Smooth muscle cell (in vitro differentiated cells): ENCODE measurements at regions not wholly inside any gene's neighbourhood (a gene's known extent, or its start where the extent isn't known, plus 50 kb on each side); places are given as distances from the start of the nearest gene placed in this dataset.
"Not testable (repeated sequence)": the region's sequence is repeated elsewhere in the genome, so short reads cannot be mapped to it uniquely, and the experiment has no call there.

Experiments
- DNase-seq: peaks from one replicate; lab custom pipeline; 2025; ENCODE audit not compliant: unreplicated experiment; lab: John Stamatoyannopoulos, UW
- H2AFZ ChIP-seq: fragments of 200-600 bp; sonication (generic); 2 replicates; pipeline ENCODE4 v1.6.0; 2016; ENCODE audit warnings: antibody characterized with exemption, low read depth, mild to moderate bottlenecking
- H3F3A ChIP-seq: fragments of 200-600 bp; sonication (generic); 2 replicates; pipeline ENCODE4 v1.6.0; 2017; ENCODE audit warnings: antibody characterized with exemption, low read depth
- H3K27ac ChIP-seq: fragments of 200-600 bp; sonication (generic); 2 replicates; pipeline ENCODE4 v1.5.1; 2016; ENCODE audit warnings: low read depth, mild to moderate bottlenecking
- H3K27me3 ChIP-seq: fragments of 200-600 bp; sonication (generic); 2 replicates; pipeline ENCODE4 v1.6.1; 2016; ENCODE audit warnings: low read depth, mild to moderate bottlenecking
- H3K36me3 ChIP-seq: fragments of 200-600 bp; sonication (generic); 2 replicates; pipeline ENCODE4 v1.5.1; 2016; ENCODE audit warnings: low read depth
- H3K4me1 ChIP-seq: fragments of 200-600 bp; sonication (generic); 2 replicates; pipeline ENCODE4 v1.5.1; 2016; ENCODE audit warnings: low read depth
- H3K4me2 ChIP-seq: fragments of 200-600 bp; sonication (generic); 2 replicates; pipeline ENCODE4 v1.6.0; 2016; ENCODE audit warnings: mild to moderate bottlenecking
- H3K4me3 ChIP-seq: fragments of 200-600 bp; sonication (generic); 2 replicates; pipeline ENCODE4 v1.5.1; 2016; ENCODE audit warnings: mild to moderate bottlenecking
- H3K79me2 ChIP-seq: fragments of 200-600 bp; sonication (generic); 2 replicates; pipeline ENCODE4 v1.6.0; 2016; ENCODE audit warnings: low read depth, mild to moderate bottlenecking
- H3K9ac ChIP-seq: fragments of 200-600 bp; sonication (generic); 2 replicates; pipeline ENCODE4 v1.6.0; 2016; ENCODE audit warnings: low read depth
- H3K9me3 ChIP-seq: fragments of 200-600 bp; sonication (generic); replicated peaks from 2 replicates; pipeline ENCODE4 v1.5.1; 2016; ENCODE audit warnings: low read depth
- H4K20me1 ChIP-seq: fragments of 200-600 bp; sonication (generic); 2 replicates; pipeline ENCODE4 v1.6.0; 2016; ENCODE audit warnings: low read depth
- CTCF ChIP-seq: fragments of 200-600 bp; sonication (generic); IDR thresholded peaks from 2 replicates; pipeline ENCODE4 v1.5.1; 2017; ENCODE audit warnings: borderline replicate concordance, mild to moderate bottlenecking, antibody characterized with exemption; ENCODE audit not compliant: insufficient read depth, poor library complexity, severe bottlenecking
- WGBS: methylation state at CpG from one replicate; pipeline ENCODE4 v1.1.7; 2016; ENCODE audit warnings: low lambda C conversion rate; 5-methylcytosine and 5-hydroxymethylcytosine counted together

GRCh38 chr12:41653386-41654326 is 465.5 kb downstream of the PDZRN4 start:
- no peaks in the 10 kb centered on the region for H3K4me1 ChIP-seq
- H3K4me3 ChIP-seq = no peak overlapping the region
- no peaks in the 10 kb centered on the region for H3K36me3 ChIP-seq
- no peaks in the 10 kb centered on the region for H3K79me2 ChIP-seq
- no peak for DNase-seq
- no peaks in the 10 kb centered on the region for H3K9me3 ChIP-seq
- H3K27ac ChIP-seq = no peak overlapping the region
- no peak overlapping the region for H3K4me2 ChIP-seq
- no peaks in the 10 kb centered on the region for H4K20me1 ChIP-seq
- no peak overlapping the region for H2AFZ ChIP-seq
- no peak for TF ChIP-seq CTCF
- H3F3A ChIP-seq = no peaks in the 10 kb centered on the region
- H3K27me3 ChIP-seq = no peaks in the 10 kb centered on the region
- 87% methylated on average over 7 of the region's 7 CpGs for WGBS
- H3K9ac ChIP-seq = no peak overlapping the region

GRCh38 chr12:41652981-41653380 is 464.9 kb downstream of the PDZRN4 start:
- no peak for DNase-seq
- Histone ChIP-seq H3K27me3 (no peaks in the 10 kb centered on the region), H3K4me1 (no peaks in the 10 kb centered on the region), H3K4me3 (no peak overlapping the region), H3K27ac (no peak overlapping the region), H2AFZ (no peak overlapping the region), H3K9ac (no peak overlapping the region), H3K79me2 (no peaks in the 10 kb centered on the region), H3F3A (no peaks in the 10 kb centered on the region), H4K20me1 (no peaks in the 10 kb centered on the region), H3K9me3 (no peaks in the 10 kb centered on the region), H3K36me3 (no peaks in the 10 kb centered on the region), H3K4me2 (no peak overlapping the region)
- 90% methylated on average over 8 of the region's 8 CpGs for WGBS
- no peak for TF ChIP-seq CTCF

- Histone ChIP-seq H3K4me1 (no peaks in the 10 kb centered on the region), H3K4me3 (no peak overlapping the region), H3K27ac (no peak overlapping the region), H3K4me2 (no peak overlapping the region), H4K20me1 (no peaks in the 10 kb centered on the region), H3K9ac (no peak overlapping the region), H3K27me3 (no peaks in the 10 kb centered on the region), H3K36me3 (no peaks in the 10 kb centered on the region), H3F3A (no peaks in the 10 kb centered on the region), H3K9me3 (no peaks in the 10 kb centered on the region), H2AFZ (no peak overlapping the region), H3K79me2 (no peaks in the 10 kb centered on the region)
- no peak for DNase-seq
- WGBS = 80% methylated on average over 1 of the region's 1 CpG
- TF ChIP-seq CTCF = no peak
These were observed 457.5 kb downstream of the PDZRN4 start for GRCh38 chr12:41645624-41646023.

- H3K79me2 ChIP-seq, H3F3A ChIP-seq, DNase-seq, H2AFZ ChIP-seq, H3K9me3 ChIP-seq, H4K20me1 ChIP-seq, H3K36me3 ChIP-seq, H3K27me3 ChIP-seq, H3K4me2 ChIP-seq, H3K4me1 ChIP-seq, H3K4me3 ChIP-seq, H3K27ac ChIP-seq, H3K9ac ChIP-seq: not testable (repeated sequence)
- 77% methylated on average over 11 of the region's 11 CpGs for whole genome bisulfite sequencing
These were observed 454.7 kb downstream of the PDZRN4 start for GRCh38 chr12:41642808-41643207.
